CD4-positive, alpha-beta T cell treated with Interleukin-6 for 4 hours (primary cell): ENCODE measurements at regions not wholly inside any gene's neighbourhood (a gene's known extent, or its start where the extent isn't known, plus 50 kb on each side); places are given as distances from the start of the nearest gene placed in this dataset.
"Not testable (repeated sequence)": the region's sequence is repeated elsewhere in the genome, so short reads cannot be mapped to it uniquely, and the experiment has no call there.

Experiments
- DNase-seq: peaks from one replicate; pipeline ENCODE4 v3.0.0-alpha.2; 2020; ENCODE audit warnings: mixed read lengths

- no peak for DNase-seq
Observed at GRCh38 chr10:90975096-90975495, 54.2 kb upstream of the ANKRD1 start.

- DNase-seq: no peak
Observed at GRCh38 chr10:90977162-90977854, 56.4 kb upstream of the ANKRD1 start.

- DNase-seq: no peak
Observed at GRCh38 chr10:90977855-90978486, 57.1 kb upstream of the ANKRD1 start.

- no peak for DNase-seq
Observed at GRCh38 chr10:90982406-90983008, 61.6 kb upstream of the ANKRD1 start.

- no peak for DNase-seq
Observed at GRCh38 chr10:90983914-90984549, 63.1 kb upstream of the ANKRD1 start.

GRCh38 chr10:90984898-90985297 lies 64.0 kb upstream of the ANKRD1 start:
- no peak for DNase-seq

GRCh38 chr10:90985321-90985933 lies 64.5 kb upstream of the ANKRD1 start:
- no peak for DNase-seq

- no peak for DNase-seq
Observed at GRCh38 chr10:90986136-90986760, 65.4 kb upstream of the ANKRD1 start.

- DNase-seq: no peak
Observed at GRCh38 chr10:90986870-90987269, 66.0 kb upstream of the ANKRD1 start.

- DNase-seq: no peak
Observed at GRCh38 chr10:90987383-90987782, 66.5 kb upstream of the ANKRD1 start.

- DNase-seq: no peak
Observed at GRCh38 chr10:90988024-90988423, 67.1 kb upstream of the ANKRD1 start.

GRCh38 chr10:90988802-90989201 lies 67.9 kb upstream of the ANKRD1 start:
- DNase-seq: no peak

- DNase-seq: no peak
Observed at GRCh38 chr10:90989378-90989777, 68.5 kb upstream of the ANKRD1 start.

- DNase-seq: no peak
Observed at GRCh38 chr10:90992462-90992861, 71.6 kb upstream of the ANKRD1 start.

- no peak for DNase-seq
Observed at GRCh38 chr10:90993340-90993739, 72.5 kb upstream of the ANKRD1 start.

- no peak for DNase-seq
Observed at GRCh38 chr10:90997670-90998069, 76.8 kb upstream of the ANKRD1 start.

GRCh38 chr10:90998733-90999511 lies 78.0 kb upstream of the ANKRD1 start:
- DNase-seq: no peak

- DNase-seq: no peak
Observed at GRCh38 chr10:90999512-91000172, 78.8 kb upstream of the ANKRD1 start.

- DNase-seq: no peak
Observed at GRCh38 chr10:91000470-91000869, 79.6 kb upstream of the ANKRD1 start.

GRCh38 chr10:91000985-91001384 lies 80.1 kb upstream of the ANKRD1 start:
- DNase-seq: no peak

- no peak for DNase-seq
Observed at GRCh38 chr10:91002656-91003055, 81.8 kb upstream of the ANKRD1 start.

- not testable (repeated sequence) for DNase-seq
Observed at GRCh38 chr10:91003379-91003778, 82.5 kb upstream of the ANKRD1 start.
